Naive B cell (primary cell): ENCODE measurements at regions not wholly inside any gene's neighbourhood (a gene's known extent, or its start where the extent isn't known, plus 50 kb on each side); places are given as distances from the start of the nearest gene placed in this dataset.

Source experiments
- ATAC-seq, 2 donors: fragments of 150-1000 bp; cut with Tn5 transposase; 2 replicates each; pipeline ENCODE4 v1.10.0; 2021; ENCODE audit warnings: low read depth in 2 of 2, mild to moderate bottlenecking in 2 of 2, moderate library complexity in 2 of 2
- DNase-seq: peaks from one replicate; pipeline ENCODE4 v3.0.0; 2022
- H3K27ac Mint-ChIP-seq, 6 donors: one replicate each; pipeline ENCODE4 v1.8.0; 2020 to 2022; ENCODE audit warnings: mild to moderate bottlenecking in 6 of 6, mixed read lengths in 6 of 6, moderate library complexity in 5 of 6, inconsistent platforms in 2 of 6
- H3K27me3 Mint-ChIP-seq, 3 donors: one replicate each; pipeline ENCODE4 v1.8.0; 2021 to 2022; ENCODE audit warnings: mixed read lengths in 3 of 3, mild to moderate bottlenecking in 1 of 3
- H3K36me3 Mint-ChIP-seq, 2 donors: one replicate each; pipeline ENCODE4 v1.8.0; 2020 to 2022; ENCODE audit warnings: mixed read lengths in 2 of 2, inconsistent platforms in 1 of 2, mild to moderate bottlenecking in 1 of 2
- H3K4me1 Mint-ChIP-seq, 3 donors: one replicate each; pipeline ENCODE4 v1.8.0; 2020 to 2022; ENCODE audit warnings: mixed read lengths in 3 of 3, inconsistent platforms in 1 of 3, mild to moderate bottlenecking in 1 of 3, moderate library complexity in 1 of 3
- H3K4me3 Mint-ChIP-seq, 8 donors: one replicate each; pipeline ENCODE4 v1.8.0; 2020 to 2022; ENCODE audit warnings: mild to moderate bottlenecking in 8 of 8, mixed read lengths in 8 of 8, moderate library complexity in 8 of 8, inconsistent platforms in 2 of 8
- H3K9me3 Mint-ChIP-seq, 7 donors: one replicate each; pipeline ENCODE4 v1.8.0; 2020 to 2022; ENCODE audit warnings: mixed read lengths in 7 of 7, mild to moderate bottlenecking in 5 of 7, inconsistent platforms in 2 of 7, moderate library complexity in 1 of 7

GRCh38 chr4:64889906-64890610 is 480.8 kb upstream of the TECRL start:
- Mint-ChIP-seq H3K36me3 (no peaks in the 10 kb centered on the region), H3K27ac (no peak overlapping the region), H3K4me1 (no peaks in the 10 kb centered on the region), H3K4me3 (no peak overlapping the region), H3K27me3 (no peaks in the 10 kb centered on the region), H3K9me3 (no peaks in the 10 kb centered on the region)
- ATAC-seq (no peak), DNase-seq (no peak)

- Mint-ChIP-seq H3K27me3 (no peaks in the 10 kb centered on the region), H3K4me3 (no peak overlapping the region), H3K27ac (no peak overlapping the region)
Measured at GRCh38 chr4:64883087-64883807, 474.0 kb upstream of the TECRL start.

GRCh38 chr4:64882311-64883086 is 473.2 kb upstream of the TECRL start:
- Mint-ChIP-seq H3K36me3 (no peaks in the 10 kb centered on the region), H3K4me1 (no peaks in the 10 kb centered on the region), H3K4me3 (no peak overlapping the region), H3K9me3 (peaks cover 0 to 4% (median 0%) of the 10 kb centered on the region in 7 donors), H3K27ac (peak overlapping the region in 1 of 6 donors; percentile 57), H3K27me3 (no peaks in the 10 kb centered on the region)
- ATAC-seq (no peak), DNase-seq (no peak)

More at GRCh38 chr4:64883087-64883807, 474.0 kb upstream of the TECRL start:
- Mint-ChIP-seq H3K36me3 (no peaks in the 10 kb centered on the region), H3K9me3 (peaks cover 0 to 4% (median 0%) of the 10 kb centered on the region in 7 donors), H3K4me1 (no peaks in the 10 kb centered on the region)
- ATAC-seq (no peak), DNase-seq (no peak)

- Mint-ChIP-seq H3K4me3 (peak overlapping the region in 1 of 8 donors; percentile 15), H3K27ac (no peak overlapping the region), H3K27me3 (no peaks in the 10 kb centered on the region), H3K36me3 (no peaks in the 10 kb centered on the region), H3K9me3 (peaks cover 0 to 5% (median 2%) of the 10 kb centered on the region in 7 donors), H3K4me1 (no peaks in the 10 kb centered on the region)
- ATAC-seq (no peak), DNase-seq (no peak)
Measured at GRCh38 chr4:64880557-64880956, 471.3 kb upstream of the TECRL start.

GRCh38 chr4:64876021-64876420 is 466.8 kb upstream of the TECRL start:
- H3K27ac Mint-ChIP-seq = no peak overlapping the region
- H3K4me1 Mint-ChIP-seq = no peaks in the 10 kb centered on the region
- no peaks in the 10 kb centered on the region for H3K36me3 Mint-ChIP-seq
- H3K4me3 Mint-ChIP-seq = no peak overlapping the region
- peaks cover 0 to 5% (median 2%) of the 10 kb centered on the region in 7 donors for H3K9me3 Mint-ChIP-seq
- H3K27me3 Mint-ChIP-seq = no peaks in the 10 kb centered on the region
- DNase-seq (no peak), ATAC-seq (no peak)

- Mint-ChIP-seq H3K27me3 (no peaks in the 10 kb centered on the region), H3K4me3 (no peak overlapping the region), H3K9me3 (peaks cover 0 to 6% (median 2%) of the 10 kb centered on the region in 7 donors), H3K4me1 (no peaks in the 10 kb centered on the region), H3K36me3 (no peaks in the 10 kb centered on the region), H3K27ac (no peak overlapping the region)
- ATAC-seq (no peak), DNase-seq (no peak)
Measured at GRCh38 chr4:64870558-64870957, 461.3 kb upstream of the TECRL start.

- Mint-ChIP-seq H3K27ac (no peak overlapping the region), H3K4me1 (no peaks in the 10 kb centered on the region), H3K9me3 (peaks cover 0 to 7% (median 1%) of the 10 kb centered on the region in 7 donors), H3K27me3 (no peaks in the 10 kb centered on the region), H3K36me3 (no peaks in the 10 kb centered on the region), H3K4me3 (no peak overlapping the region)
- DNase-seq (no peak), ATAC-seq (no peak)
Measured at GRCh38 chr4:64857815-64858214, 448.6 kb upstream of the TECRL start.

- H3K4me3 Mint-ChIP-seq = no peak overlapping the region
- H3K36me3 Mint-ChIP-seq = no peaks in the 10 kb centered on the region
- DNase-seq (no peak), ATAC-seq (no peak)
- H3K9me3 Mint-ChIP-seq = peaks cover 0 to 7% (median 4%) of the 10 kb centered on the region in 7 donors
- no peaks in the 10 kb centered on the region for H3K4me1 Mint-ChIP-seq
- H3K27ac Mint-ChIP-seq = no peak overlapping the region
- no peaks in the 10 kb centered on the region for H3K27me3 Mint-ChIP-seq
Measured at GRCh38 chr4:64857198-64857597, 447.9 kb upstream of the TECRL start.

- ATAC-seq (no peak), DNase-seq (no peak)
- no peak overlapping the region for H3K4me3 Mint-ChIP-seq
- no peak overlapping the region for H3K27ac Mint-ChIP-seq
- H3K9me3 Mint-ChIP-seq = peaks cover 0 to 6% (median 0%) of the 10 kb centered on the region in 7 donors
- no peaks in the 10 kb centered on the region for H3K36me3 Mint-ChIP-seq
- H3K27me3 Mint-ChIP-seq = no peaks in the 10 kb centered on the region
- no peaks in the 10 kb centered on the region for H3K4me1 Mint-ChIP-seq
Measured at GRCh38 chr4:64846417-64846816, 437.2 kb upstream of the TECRL start.

- peaks cover 0 to 13% (median 0%) of the 10 kb centered on the region in 7 donors for H3K9me3 Mint-ChIP-seq
Measured at GRCh38 chr4:64829749-64830148, 420.5 kb upstream of the TECRL start.

GRCh38 chr4:64824591-64824990 is 415.3 kb upstream of the TECRL start:
- H3K4me3 Mint-ChIP-seq = no peak overlapping the region
- ATAC-seq = no peak
- no peaks in the 10 kb centered on the region for H3K27me3 Mint-ChIP-seq

More at GRCh38 chr4:64829749-64830148, 420.5 kb upstream of the TECRL start:
- Mint-ChIP-seq H3K4me1 (no peaks in the 10 kb centered on the region), H3K4me3 (no peak overlapping the region), H3K27ac (no peak overlapping the region), H3K27me3 (no peaks in the 10 kb centered on the region), H3K36me3 (no peaks in the 10 kb centered on the region)
- DNase-seq = no peak
- no peak for ATAC-seq

GRCh38 chr4:64822405-64822804 is 413.2 kb upstream of the TECRL start:
- no peak for ATAC-seq
- DNase-seq = no peak
- H3K9me3 Mint-ChIP-seq = peaks cover 0 to 4% (median 0%) of the 10 kb centered on the region in 7 donors
- no peaks in the 10 kb centered on the region for H3K4me1 Mint-ChIP-seq
- no peak overlapping the region for H3K4me3 Mint-ChIP-seq
- H3K36me3 Mint-ChIP-seq = no peaks in the 10 kb centered on the region
- no peak overlapping the region for H3K27ac Mint-ChIP-seq
- H3K27me3 Mint-ChIP-seq = no peaks in the 10 kb centered on the region

More at GRCh38 chr4:64824591-64824990, 415.3 kb upstream of the TECRL start:
- no peaks in the 10 kb centered on the region for H3K4me1 Mint-ChIP-seq
- no peak for DNase-seq
- H3K9me3 Mint-ChIP-seq = peaks cover 0 to 4% (median 0%) of the 10 kb centered on the region in 7 donors
- H3K27ac Mint-ChIP-seq = no peak overlapping the region
- no peaks in the 10 kb centered on the region for H3K36me3 Mint-ChIP-seq

- DNase-seq (no peak), ATAC-seq (no peak)
- no peaks in the 10 kb centered on the region for H3K27me3 Mint-ChIP-seq
- H3K36me3 Mint-ChIP-seq = no peaks in the 10 kb centered on the region
- no peaks in the 10 kb centered on the region for H3K4me1 Mint-ChIP-seq
- no peak overlapping the region for H3K27ac Mint-ChIP-seq
- peaks cover 0 to 4% (median 0%) of the 10 kb centered on the region in 7 donors for H3K9me3 Mint-ChIP-seq
- no peak overlapping the region for H3K4me3 Mint-ChIP-seq
Measured at GRCh38 chr4:64821219-64821976, 412.1 kb upstream of the TECRL start.
